ENCODE measurements at regions not wholly inside any gene's neighbourhood (a gene's known extent, or its start where the extent isn't known, plus 50 kb on each side); places are given as distances from the start of the nearest gene placed in this dataset.

GRCh38 chr19:31402529-31403316 is 53.5 kb upstream of the TSHZ3 start:
- no peak overlapping the region for H3K27ac ChIP-seq
- TF ChIP-seq ZFX (IDR thresholded peaks at IDR 0.05; ENCODE audit: borderline replicate concordance) (no peak), CTCF (IDR thresholded peaks at IDR 0.05) (no peak)

- TF ChIP-seq ZFX (IDR thresholded peaks at IDR 0.05; ENCODE audit: borderline replicate concordance) (no peak), CTCF (IDR thresholded peaks at IDR 0.05) (no peak)
- H3K27ac ChIP-seq = no peak overlapping the region
These were observed 56.9 kb upstream of the TSHZ3 start for GRCh38 chr19:31406106-31406505.

- no peak overlapping the region for H3K27ac ChIP-seq
- TF ChIP-seq ZFX (IDR thresholded peaks at IDR 0.05; ENCODE audit: borderline replicate concordance) (no peak), CTCF (IDR thresholded peaks at IDR 0.05) (no peak)
These were observed 59.4 kb upstream of the TSHZ3 start for GRCh38 chr19:31408460-31409124.

GRCh38 chr19:31413353-31413752 is 64.1 kb upstream of the TSHZ3 start:
- TF ChIP-seq CTCF (IDR thresholded peaks at IDR 0.05) = no peak
- TF ChIP-seq ZFX (IDR thresholded peaks at IDR 0.05; ENCODE audit: borderline replicate concordance) = no peak

GRCh38 chr19:31415322-31415721 is 66.1 kb upstream of the TSHZ3 start:
- TF ChIP-seq ZFX (IDR thresholded peaks at IDR 0.05; ENCODE audit: borderline replicate concordance) (no peak), CTCF (IDR thresholded peaks at IDR 0.05) (no peak)
- H3K27ac ChIP-seq = no peak overlapping the region

More at GRCh38 chr19:31413353-31413752, 64.1 kb upstream of the TSHZ3 start:
- no peak overlapping the region for H3K27ac ChIP-seq

GRCh38 chr19:31416548-31416947 is 67.3 kb upstream of the TSHZ3 start:
- TF ChIP-seq ZFX (IDR thresholded peaks at IDR 0.05; ENCODE audit: borderline replicate concordance) (no peak), CTCF (IDR thresholded peaks at IDR 0.05) (no peak)
- no peak overlapping the region for H3K27ac ChIP-seq

- no peak for TF ChIP-seq ZFX (IDR thresholded peaks at IDR 0.05; ENCODE audit: borderline replicate concordance)
- no peak for TF ChIP-seq CTCF (IDR thresholded peaks at IDR 0.05)
- no peak overlapping the region for H3K27ac ChIP-seq
These were observed 68.8 kb upstream of the TSHZ3 start for GRCh38 chr19:31418055-31418454.
